ENCODE measurements at regions not wholly inside any gene's neighbourhood (a gene's known extent, or its start where the extent isn't known, plus 50 kb on each side); places are given as distances from the start of the nearest gene placed in this dataset.

DNA sequence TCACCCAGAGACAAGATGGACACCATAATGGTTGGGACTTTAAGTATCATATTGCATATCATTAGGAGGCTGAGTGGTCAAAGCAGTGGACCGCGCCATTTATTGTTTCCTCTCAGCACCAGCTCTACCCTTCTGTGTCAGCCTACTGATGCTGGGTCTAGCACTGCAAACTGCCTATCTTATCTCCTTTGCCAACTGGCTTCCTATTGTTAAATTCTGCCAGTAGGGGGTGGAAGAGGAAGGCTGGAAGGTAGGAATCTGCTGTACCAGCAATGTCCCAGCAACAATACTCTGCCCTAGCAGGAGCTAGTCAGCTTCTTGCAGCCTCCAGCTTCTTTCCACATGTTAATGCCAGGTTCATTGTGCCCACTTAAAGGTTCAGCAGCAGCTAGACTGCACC is 367.1 kb upstream of the PDGFD start:
- TF ChIP-seq, protein P1, sequence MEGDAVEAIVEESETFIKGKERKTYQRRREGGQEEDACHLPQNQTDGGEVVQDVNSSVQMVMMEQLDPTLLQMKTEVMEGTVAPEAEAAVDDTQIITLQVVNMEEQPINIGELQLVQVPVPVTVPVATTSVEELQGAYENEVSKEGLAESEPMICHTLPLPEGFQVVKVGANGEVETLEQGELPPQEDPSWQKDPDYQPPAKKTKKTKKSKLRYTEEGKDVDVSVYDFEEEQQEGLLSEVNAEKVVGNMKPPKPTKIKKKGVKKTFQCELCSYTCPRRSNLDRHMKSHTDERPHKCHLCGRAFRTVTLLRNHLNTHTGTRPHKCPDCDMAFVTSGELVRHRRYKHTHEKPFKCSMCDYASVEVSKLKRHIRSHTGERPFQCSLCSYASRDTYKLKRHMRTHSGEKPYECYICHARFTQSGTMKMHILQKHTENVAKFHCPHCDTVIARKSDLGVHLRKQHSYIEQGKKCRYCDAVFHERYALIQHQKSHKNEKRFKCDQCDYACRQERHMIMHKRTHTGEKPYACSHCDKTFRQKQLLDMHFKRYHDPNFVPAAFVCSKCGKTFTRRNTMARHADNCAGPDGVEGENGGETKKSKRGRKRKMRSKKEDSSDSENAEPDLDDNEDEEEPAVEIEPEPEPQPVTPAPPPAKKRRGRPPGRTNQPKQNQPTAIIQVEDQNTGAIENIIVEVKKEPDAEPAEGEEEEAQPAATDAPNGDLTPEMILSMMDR (IDR thresholded peaks at IDR 0.05), result no peak
- no peak for TF ChIP-seq POLR2A (IDR thresholded peaks at IDR 0.05)
